ENCODE measurements at regions not wholly inside any gene's neighbourhood (a gene's known extent, or its start where the extent isn't known, plus 50 kb on each side); places are given as distances from the start of the nearest gene placed in this dataset.

- Histone ChIP-seq H3K27ac (ENCODE audit: insufficient read depth in 1 of 2, low read depth in 1 of 2, low read length in 2 of 2, poor library complexity in 1 of 2, severe bottlenecking in 2 of 2) (no peak overlapping the region), H3K27me3 (replicated peaks in 2 of 5; ENCODE audit: control insufficient read depth in 4 of 5, insufficient read depth in 5 of 5, low read length in 4 of 5) (peaks cover 0 to 2% (median 0%) of the 10 kb centered on the region in 5 experiments), H3K4me1 (ENCODE audit: control extremely low read depth in 1 of 4, control insufficient read depth in 4 of 4, insufficient read depth in 4 of 4, low read length in 3 of 4) (peaks cover 0 to 9% (median 6%) of the 10 kb centered on the region in 4 experiments), H3K4me3 (ENCODE audit: control insufficient read depth in 1 of 7, extremely low read depth in 1 of 7, insufficient read depth in 4 of 7, low read depth in 2 of 7, low read length in 6 of 7) (no peak overlapping the region), H3K36me3 (ENCODE audit: control insufficient read depth in 4 of 4, insufficient read depth in 4 of 4, low read length in 3 of 4) (no peaks in the 10 kb centered on the region), H3K9me3 (ENCODE audit: control extremely low read depth in 1 of 5, control insufficient read depth in 4 of 5, insufficient read depth in 2 of 5, low read depth in 1 of 5, low read length in 4 of 5) (peaks cover 0 to 5% (median 0%) of the 10 kb centered on the region in 5 experiments)
- no peak for DNase-seq
- ChIA-PET POLR2A (interaction anchor here (0.6 kb wide), 1 partner anchor 1592 kb away, joined by 6 read pairs; no protein-coding TSS in a partner anchor), CTCF (no interaction called here)
Measured at GRCh38 chr1:5548266-5548665, 444.0 kb downstream of the NPHP4 start.

- peaks cover 0 to 11% (median 0%) of the 10 kb centered on the region in 5 experiments for H3K9me3 ChIP-seq (ENCODE audit: control extremely low read depth in 1 of 5, control insufficient read depth in 4 of 5, insufficient read depth in 2 of 5, low read depth in 1 of 5, low read length in 4 of 5)
- no peak overlapping the region for H3K27ac ChIP-seq (ENCODE audit: insufficient read depth in 1 of 2, low read depth in 1 of 2, low read length in 2 of 2, poor library complexity in 1 of 2, severe bottlenecking in 2 of 2)
- CTCF ChIA-PET, result no interaction called here
- H3K36me3 ChIP-seq (ENCODE audit: control insufficient read depth in 4 of 4, insufficient read depth in 4 of 4, low read length in 3 of 4), result no peaks in the 10 kb centered on the region
- 97% methylated on average over 5 of the region's 5 CpGs for WGBS (ENCODE audit: insufficient coverage)
- DNase-seq, result no peak
- no peaks in the 10 kb centered on the region for H3K4me1 ChIP-seq (ENCODE audit: control extremely low read depth in 1 of 4, control insufficient read depth in 4 of 4, insufficient read depth in 4 of 4, low read length in 3 of 4)
- POLR2A ChIA-PET, result no interaction called here
- H3K4me3 ChIP-seq (ENCODE audit: control insufficient read depth in 1 of 7, extremely low read depth in 1 of 7, insufficient read depth in 4 of 7, low read depth in 2 of 7, low read length in 6 of 7), result no peak overlapping the region
- H3K27me3 ChIP-seq (replicated peaks in 2 of 5; ENCODE audit: control insufficient read depth in 4 of 5, insufficient read depth in 5 of 5, low read length in 4 of 5), result peaks cover 0 to 2% (median 0%) of the 10 kb centered on the region in 5 experiments
Measured at GRCh38 chr1:5543235-5543634, 449.0 kb downstream of the NPHP4 start.

- H3K36me3 ChIP-seq (ENCODE audit: control insufficient read depth in 4 of 4, insufficient read depth in 4 of 4, low read length in 3 of 4), result no peaks in the 10 kb centered on the region
- ChIA-PET CTCF (no interaction called here), POLR2A (no interaction called here)
- H3K4me3 ChIP-seq (ENCODE audit: control insufficient read depth in 1 of 7, extremely low read depth in 1 of 7, insufficient read depth in 4 of 7, low read depth in 2 of 7, low read length in 6 of 7), result no peak overlapping the region
- DNase-seq, result no peak
- H3K9me3 ChIP-seq (ENCODE audit: control extremely low read depth in 1 of 5, control insufficient read depth in 4 of 5, insufficient read depth in 2 of 5, low read depth in 1 of 5, low read length in 4 of 5), result peaks cover 0 to 11% (median 3%) of the 10 kb centered on the region in 5 experiments
- 96% methylated on average over 3 of the region's 3 CpGs for WGBS (ENCODE audit: insufficient coverage)
- peaks cover 0 to 25% (median 0%) of the 10 kb centered on the region in 5 experiments for H3K27me3 ChIP-seq (replicated peaks in 2 of 5; ENCODE audit: control insufficient read depth in 4 of 5, insufficient read depth in 5 of 5, low read length in 4 of 5)
- H3K27ac ChIP-seq (ENCODE audit: insufficient read depth in 1 of 2, low read depth in 1 of 2, low read length in 2 of 2, poor library complexity in 1 of 2, severe bottlenecking in 2 of 2), result no peak overlapping the region
- H3K4me1 ChIP-seq (ENCODE audit: control extremely low read depth in 1 of 4, control insufficient read depth in 4 of 4, insufficient read depth in 4 of 4, low read length in 3 of 4), result no peaks in the 10 kb centered on the region
Measured at GRCh38 chr1:5532811-5533210, 459.4 kb downstream of the NPHP4 start.

GRCh38 chr1:5526822-5527551 is 465.2 kb downstream of the NPHP4 start:
- ChIA-PET CTCF (no interaction called here), POLR2A (no interaction called here)
- DNase-seq, result no peak
- H3K27ac ChIP-seq (ENCODE audit: insufficient read depth in 1 of 2, low read depth in 1 of 2, low read length in 2 of 2, poor library complexity in 1 of 2, severe bottlenecking in 2 of 2), result no peak overlapping the region
- peaks cover 0 to 6% (median 4%) of the 10 kb centered on the region in 5 experiments for H3K27me3 ChIP-seq (replicated peaks in 2 of 5; ENCODE audit: control insufficient read depth in 4 of 5, insufficient read depth in 5 of 5, low read length in 4 of 5)
- peaks cover 0 to 9% (median 3%) of the 10 kb centered on the region in 4 experiments for H3K4me1 ChIP-seq (ENCODE audit: control extremely low read depth in 1 of 4, control insufficient read depth in 4 of 4, insufficient read depth in 4 of 4, low read length in 3 of 4)
- H3K4me3 ChIP-seq (ENCODE audit: control insufficient read depth in 1 of 7, extremely low read depth in 1 of 7, insufficient read depth in 4 of 7, low read depth in 2 of 7, low read length in 6 of 7), result no peak overlapping the region
- 86% methylated on average over 10 of the region's 19 CpGs for WGBS (ENCODE audit: insufficient coverage)
- H3K36me3 ChIP-seq (ENCODE audit: control insufficient read depth in 4 of 4, insufficient read depth in 4 of 4, low read length in 3 of 4), result no peaks in the 10 kb centered on the region
- H3K9me3 ChIP-seq (ENCODE audit: control extremely low read depth in 1 of 5, control insufficient read depth in 4 of 5, insufficient read depth in 2 of 5, low read depth in 1 of 5, low read length in 4 of 5), result peaks cover 0 to 11% (median 3%) of the 10 kb centered on the region in 5 experiments

- H3K4me1 ChIP-seq (ENCODE audit: control extremely low read depth in 1 of 4, control insufficient read depth in 4 of 4, insufficient read depth in 4 of 4, low read length in 3 of 4), result peaks cover 0 to 15% (median 4%) of the 10 kb centered on the region in 4 experiments
- H3K4me3 ChIP-seq (ENCODE audit: control insufficient read depth in 1 of 7, extremely low read depth in 1 of 7, insufficient read depth in 4 of 7, low read depth in 2 of 7, low read length in 6 of 7), result no peak overlapping the region
- CTCF ChIA-PET, result interaction anchor here (3.4 kb wide), 1 partner anchor 11 kb away, joined by 14 read pairs; no protein-coding TSS in a partner anchor
- H3K27ac ChIP-seq (ENCODE audit: insufficient read depth in 1 of 2, low read depth in 1 of 2, low read length in 2 of 2, poor library complexity in 1 of 2, severe bottlenecking in 2 of 2), result no peak overlapping the region
- H3K9me3 ChIP-seq (ENCODE audit: control extremely low read depth in 1 of 5, control insufficient read depth in 4 of 5, insufficient read depth in 2 of 5, low read depth in 1 of 5, low read length in 4 of 5), result peaks cover 0 to 11% (median 3%) of the 10 kb centered on the region in 5 experiments
- no peaks in the 10 kb centered on the region for H3K36me3 ChIP-seq (ENCODE audit: control insufficient read depth in 4 of 4, insufficient read depth in 4 of 4, low read length in 3 of 4)
- no peak for DNase-seq
- POLR2A ChIA-PET, result no interaction called here
- peaks cover 0 to 4% (median 4%) of the 10 kb centered on the region in 5 experiments for H3K27me3 ChIP-seq (replicated peaks in 2 of 5; ENCODE audit: control insufficient read depth in 4 of 5, insufficient read depth in 5 of 5, low read length in 4 of 5)
- WGBS (ENCODE audit: insufficient coverage), result 72% methylated on average over 5 of the region's 8 CpGs
Measured at GRCh38 chr1:5526385-5526750, 465.9 kb downstream of the NPHP4 start.

- POLR2A ChIA-PET, result no interaction called here
- CTCF ChIA-PET, result interaction anchor here (3.4 kb wide), 1 partner anchor 11 kb away, joined by 14 read pairs; no protein-coding TSS in a partner anchor
- no peaks in the 10 kb centered on the region for H3K36me3 ChIP-seq (ENCODE audit: control insufficient read depth in 4 of 4, insufficient read depth in 4 of 4, low read length in 3 of 4)
- H3K9me3 ChIP-seq (ENCODE audit: control extremely low read depth in 1 of 5, control insufficient read depth in 4 of 5, insufficient read depth in 2 of 5, low read depth in 1 of 5, low read length in 4 of 5), result peaks cover 0 to 11% (median 3%) of the 10 kb centered on the region in 5 experiments
- peaks cover 0 to 15% (median 4%) of the 10 kb centered on the region in 4 experiments for H3K4me1 ChIP-seq (ENCODE audit: control extremely low read depth in 1 of 4, control insufficient read depth in 4 of 4, insufficient read depth in 4 of 4, low read length in 3 of 4)
- no peak for DNase-seq
- H3K27ac ChIP-seq (ENCODE audit: insufficient read depth in 1 of 2, low read depth in 1 of 2, low read length in 2 of 2, poor library complexity in 1 of 2, severe bottlenecking in 2 of 2), result no peak overlapping the region
- H3K27me3 ChIP-seq (replicated peaks in 2 of 5; ENCODE audit: control insufficient read depth in 4 of 5, insufficient read depth in 5 of 5, low read length in 4 of 5), result peaks cover 0 to 4% (median 4%) of the 10 kb centered on the region in 5 experiments
- H3K4me3 ChIP-seq (ENCODE audit: control insufficient read depth in 1 of 7, extremely low read depth in 1 of 7, insufficient read depth in 4 of 7, low read depth in 2 of 7, low read length in 6 of 7), result no peak overlapping the region
- WGBS (ENCODE audit: insufficient coverage), result 93% methylated on average over 23 of the region's 27 CpGs
Measured at GRCh38 chr1:5525597-5526384, 466.4 kb downstream of the NPHP4 start.
